ENCODE measurements at regions not wholly inside any gene's neighbourhood (a gene's known extent, or its start where the extent isn't known, plus 50 kb on each side); places are given as distances from the start of the nearest gene placed in this dataset.
"Not testable (repeated sequence)": the region's sequence is repeated elsewhere in the genome, so short reads cannot be mapped to it uniquely, and the experiment has no call there.

DNA sequence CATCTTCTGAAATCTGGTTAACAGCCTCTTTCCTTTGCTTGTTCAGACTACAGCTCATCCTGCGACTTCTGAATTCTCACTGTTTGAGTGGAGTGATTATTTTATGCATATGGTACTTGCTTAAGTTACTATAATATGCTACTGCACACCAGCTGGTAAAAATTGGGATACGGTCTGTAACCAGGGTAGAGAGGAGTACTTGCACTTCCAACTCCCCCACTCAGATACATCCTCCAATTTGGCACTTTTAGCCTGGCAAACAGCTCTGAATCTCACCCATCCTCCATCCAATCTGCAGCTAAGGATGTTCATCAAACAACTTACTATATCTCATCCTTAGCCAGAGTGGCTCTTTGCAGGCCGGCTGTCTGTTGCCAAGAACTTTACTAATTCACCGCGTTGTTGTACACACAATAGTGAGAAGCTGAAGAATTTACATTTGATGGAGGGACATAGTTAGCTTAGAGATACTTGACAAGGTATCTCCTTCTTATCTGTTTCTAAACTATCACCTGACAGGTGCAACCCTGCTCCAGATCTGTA, 1323.6 kb upstream of the ALCAM start:
- TF ChIP-seq CTCF (IDR thresholded peaks at IDR 0.05; ENCODE audit: borderline replicate concordance, extremely low read depth, low read length, poor library complexity, severe bottlenecking); EZH2 (IDR thresholded peaks at IDR 0.05; ENCODE audit: borderline replicate concordance, low read depth, low read length, severe bottlenecking): not testable (repeated sequence)
